Kasumi-1 (cell line): ENCODE measurements at regions not wholly inside any gene's neighbourhood (a gene's known extent, or its start where the extent isn't known, plus 50 kb on each side); places are given as distances from the start of the nearest gene placed in this dataset.
A peak's percentile ranks its signal among the peaks of the same experiment; 100 is the strongest.

Source experiments
- DNase-seq, 2 experiments: peaks; one replicate each; lab custom pipeline; 2025; lab: John Stamatoyannopoulos, UW

GRCh38 chr17:72520665-72521303 lies 400.0 kb downstream of the SOX9 start:
- DNase-seq, result no peak

GRCh38 chr17:72523491-72523890 lies 402.7 kb downstream of the SOX9 start:
- DNase-seq, result no peak

GRCh38 chr17:72525225-72526015 lies 404.6 kb downstream of the SOX9 start:
- DNase-seq, result no peak

GRCh38 chr17:72526769-72527168 lies 405.9 kb downstream of the SOX9 start:
- no peak for DNase-seq

- DNase-seq, result no peak
Measured at GRCh38 chr17:72527789-72528188, 407.0 kb downstream of the SOX9 start.

- no peak for DNase-seq
Measured at GRCh38 chr17:72528683-72529082, 407.9 kb downstream of the SOX9 start.

GRCh38 chr17:72529386-72529785 lies 408.6 kb downstream of the SOX9 start:
- no peak for DNase-seq

- no peak for DNase-seq
Measured at GRCh38 chr17:72530454-72530853, 409.6 kb downstream of the SOX9 start.

GRCh38 chr17:72531729-72532128 lies 410.9 kb downstream of the SOX9 start:
- no peak for DNase-seq

- DNase-seq, result no peak
Measured at GRCh38 chr17:72534265-72534664, 413.4 kb downstream of the SOX9 start.

- DNase-seq, result no peak
Measured at GRCh38 chr17:72534776-72535175, 414.0 kb downstream of the SOX9 start.

- DNase-seq, result no peak
Measured at GRCh38 chr17:72535346-72535745, 414.5 kb downstream of the SOX9 start.

- DNase-seq, result no peak
Measured at GRCh38 chr17:72535779-72536178, 415.0 kb downstream of the SOX9 start.

- DNase-seq, result no peak
Measured at GRCh38 chr17:72536788-72537187, 416.0 kb downstream of the SOX9 start.

- DNase-seq, result no peak
Measured at GRCh38 chr17:72538443-72538842, 417.6 kb downstream of the SOX9 start.

- no peak for DNase-seq
Measured at GRCh38 chr17:72538901-72539352, 418.1 kb downstream of the SOX9 start.

GRCh38 chr17:72539981-72540897 lies 419.4 kb downstream of the SOX9 start:
- peak; percentile 40 to 65 for DNase-seq

GRCh38 chr17:72542317-72542716 lies 421.5 kb downstream of the SOX9 start:
- DNase-seq, result no peak

GRCh38 chr17:72545766-72546165 lies 424.9 kb downstream of the SOX9 start:
- DNase-seq, result no peak

- DNase-seq, result no peak
Measured at GRCh38 chr17:72553051-72553755, 432.4 kb downstream of the SOX9 start.

- no peak for DNase-seq
Measured at GRCh38 chr17:72554508-72554907, 433.7 kb downstream of the SOX9 start.

GRCh38 chr17:72555052-72555451 lies 434.2 kb downstream of the SOX9 start:
- no peak for DNase-seq
